Fibroblast of peridontal ligament (primary cell): ENCODE measurements at regions not wholly inside any gene's neighbourhood (a gene's known extent, or its start where the extent isn't known, plus 50 kb on each side); places are given as distances from the start of the nearest gene placed in this dataset.
"Not testable (repeated sequence)": the region's sequence is repeated elsewhere in the genome, so short reads cannot be mapped to it uniquely, and the experiment has no call there.

Experiments used
- DNase-seq: peaks from one replicate; pipeline ENCODE4 v3.0.0-alpha.2; 2010; ENCODE audit errors: extremely low read depth

DNA sequence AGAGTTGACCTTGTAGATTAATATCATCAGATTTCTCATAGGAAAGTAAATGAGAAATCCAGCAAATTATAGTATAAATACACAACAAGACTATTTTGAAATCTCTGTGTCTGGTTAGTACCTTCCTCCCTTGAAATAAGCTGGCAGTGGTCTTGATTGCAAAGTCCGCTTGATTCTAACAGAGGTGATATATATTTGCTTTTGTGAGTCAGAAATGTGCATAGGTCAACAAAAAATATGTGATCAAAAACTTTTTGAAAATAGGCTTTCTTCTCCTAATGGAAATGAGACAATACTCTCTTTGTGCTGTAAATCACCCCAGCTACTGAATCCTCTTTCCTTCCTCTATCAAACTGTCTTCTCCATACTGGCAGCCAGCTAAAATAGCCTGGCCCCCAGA, 749.2 kb upstream of the CDH10 start:
- DNase-seq: no peak

DNA sequence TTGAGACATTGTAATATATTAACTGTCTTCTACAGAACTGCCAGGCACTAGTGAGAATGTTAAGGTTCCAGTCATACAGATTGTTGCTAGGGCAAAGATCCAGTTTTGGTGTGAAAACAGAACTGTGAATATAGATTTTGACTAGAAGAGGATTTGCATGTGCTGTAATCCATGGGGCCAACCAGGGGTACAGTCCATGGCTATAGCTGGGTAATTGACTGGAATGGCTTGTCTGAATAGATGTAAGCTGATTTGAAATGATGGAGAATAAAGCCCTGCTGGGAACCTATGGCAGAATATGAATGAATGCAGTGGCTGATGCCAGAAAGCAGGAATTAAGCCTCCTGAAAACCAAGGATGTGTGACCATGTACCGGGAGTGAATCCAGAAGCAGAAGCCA, 748.5 kb upstream of the CDH10 start:
- DNase-seq: no peak

GRCh38 chr5:25387953-25388352, 743.2 kb upstream of the CDH10 start:
- no peak for DNase-seq

GRCh38 chr5:25362799-25363198, 718.0 kb upstream of the CDH10 start:
- no peak for DNase-seq

DNA sequence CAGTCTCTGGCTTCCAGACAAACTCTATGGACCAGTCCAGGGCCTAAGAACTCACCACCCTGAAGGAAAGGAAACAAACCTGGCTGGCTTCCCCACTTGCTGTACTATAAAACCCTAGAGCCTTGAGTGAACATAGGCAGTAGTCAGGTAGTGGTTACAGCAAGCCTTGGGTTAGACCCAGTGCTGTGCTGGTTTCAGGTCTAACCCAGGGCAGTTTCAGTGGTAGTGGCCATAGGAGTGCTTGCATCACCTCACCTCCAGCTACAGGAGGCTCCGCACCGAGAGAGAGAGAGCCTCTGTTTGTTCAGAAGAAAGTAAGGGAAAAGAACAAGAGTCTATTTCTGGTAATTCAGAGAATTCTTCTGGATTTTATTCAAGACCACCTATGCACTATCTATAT, 714.1 kb upstream of the CDH10 start:
- no peak for DNase-seq

- no peak for DNase-seq
Observed at GRCh38 chr5:25357605-25358004, 712.8 kb upstream of the CDH10 start.

- DNase-seq: no peak
Observed at GRCh38 chr5:25349746-25350145, 705.0 kb upstream of the CDH10 start.

DNA sequence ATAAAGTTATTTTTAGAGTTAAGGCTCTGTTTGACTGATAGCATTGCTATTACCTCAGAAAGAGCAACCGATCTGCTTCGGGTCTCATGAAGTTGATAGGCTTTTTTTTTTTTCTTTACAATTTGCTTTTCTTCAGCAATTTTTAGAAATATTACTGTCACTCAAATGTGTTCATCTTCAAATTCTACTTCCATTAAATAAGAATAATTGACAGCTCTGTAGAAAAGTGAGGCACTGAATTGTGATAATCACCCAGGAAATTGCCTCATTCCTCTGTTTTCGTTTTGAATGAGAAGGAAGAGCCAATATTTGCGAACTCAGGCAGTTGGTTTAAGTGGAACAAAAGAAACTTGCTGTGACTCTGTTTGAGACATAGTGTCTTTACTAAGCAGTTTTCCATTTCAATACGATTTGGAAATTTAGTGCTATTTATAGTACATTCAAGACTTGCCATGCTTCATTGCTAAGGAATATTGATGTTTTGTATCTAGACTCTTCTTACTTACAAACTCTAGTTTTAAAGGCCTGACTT, 700.5 kb upstream of the CDH10 start:
- no peak for DNase-seq

GRCh38 chr5:25339541-25339940, 694.8 kb upstream of the CDH10 start:
- DNase-seq: no peak

- DNase-seq: no peak
Observed at GRCh38 chr5:25334350-25334749, 689.6 kb upstream of the CDH10 start.

DNA sequence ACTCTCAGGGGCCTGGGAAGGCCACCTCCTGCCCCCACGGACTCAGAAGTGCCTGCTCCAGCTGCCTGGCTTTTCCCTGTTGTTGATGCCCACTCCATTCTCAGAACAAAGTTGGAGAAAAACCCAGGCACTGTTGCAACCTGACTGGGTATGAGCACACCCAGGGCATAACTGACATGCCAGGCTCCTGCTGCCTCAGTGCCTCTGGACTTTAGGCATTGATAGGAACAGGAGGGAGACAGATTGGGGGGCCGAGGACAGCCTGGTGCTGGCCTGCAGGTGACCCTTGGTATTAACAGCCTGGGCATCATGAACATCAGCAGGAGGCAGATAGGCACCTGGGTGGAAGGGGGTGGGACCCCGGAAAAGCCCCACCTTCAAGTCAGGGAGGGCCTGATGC, 685.9 kb upstream of the CDH10 start:
- DNase-seq: no peak

DNA sequence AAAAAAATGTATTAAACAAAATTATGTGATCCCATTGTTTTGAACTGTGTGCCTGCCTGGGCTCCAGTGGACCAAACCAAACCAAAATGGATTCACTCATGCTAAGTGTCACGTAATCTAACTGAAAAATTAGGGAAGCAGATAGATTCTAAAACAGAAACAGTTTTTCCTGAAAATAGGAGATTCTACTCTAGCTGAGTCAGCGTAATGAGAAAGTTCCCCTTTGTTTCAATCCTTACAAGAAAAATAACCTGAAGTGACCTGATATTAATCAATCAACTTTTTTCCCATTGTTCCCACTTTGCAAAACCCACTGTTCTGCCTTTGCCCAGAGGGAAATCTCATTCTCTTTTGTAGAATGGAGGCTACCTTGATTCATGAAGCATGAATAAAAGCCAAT, 682.4 kb upstream of the CDH10 start:
- no peak for DNase-seq

DNA sequence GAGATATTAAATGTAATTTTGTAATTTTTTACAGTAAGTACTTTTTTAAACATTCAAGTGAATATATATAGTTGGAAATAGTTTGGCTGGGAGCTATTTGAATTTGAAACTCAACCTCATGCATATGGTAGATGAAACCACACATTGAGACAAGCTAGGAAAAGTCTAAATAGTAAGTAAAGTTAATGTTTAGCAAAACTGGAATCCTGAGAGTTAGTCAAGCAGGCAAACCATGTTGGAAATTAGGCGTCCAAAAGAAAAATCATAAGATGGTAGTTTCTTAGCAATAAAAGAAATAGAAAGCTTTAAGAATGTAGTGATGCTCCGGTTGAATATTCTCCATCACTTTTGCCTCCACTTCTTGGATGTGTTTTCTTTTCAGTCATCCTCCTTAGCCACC, 657.1 kb upstream of the CDH10 start:
- no peak for DNase-seq

DNA sequence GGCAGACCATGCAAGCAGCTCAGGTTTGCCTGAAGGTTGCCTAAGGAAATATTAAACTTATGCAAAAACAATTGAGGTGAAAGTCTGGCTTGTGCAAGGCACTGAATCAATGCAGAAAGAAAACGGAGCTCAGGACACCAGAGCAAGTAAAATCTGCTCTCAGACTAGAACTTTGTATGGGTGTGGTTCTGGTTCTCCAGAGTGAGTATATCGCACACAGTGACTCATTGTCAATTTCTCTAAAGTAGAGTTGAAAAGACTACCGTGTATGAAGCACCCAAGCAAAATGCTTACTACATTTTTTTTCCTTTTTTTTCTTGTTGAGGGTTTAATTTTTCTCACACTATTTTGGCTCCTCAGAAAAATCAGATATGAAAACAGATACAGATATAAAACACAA, 650.3 kb upstream of the CDH10 start:
- DNase-seq: no peak

GRCh38 chr5:25289766-25290165, 645.0 kb upstream of the CDH10 start:
- not testable (repeated sequence) for DNase-seq

DNA sequence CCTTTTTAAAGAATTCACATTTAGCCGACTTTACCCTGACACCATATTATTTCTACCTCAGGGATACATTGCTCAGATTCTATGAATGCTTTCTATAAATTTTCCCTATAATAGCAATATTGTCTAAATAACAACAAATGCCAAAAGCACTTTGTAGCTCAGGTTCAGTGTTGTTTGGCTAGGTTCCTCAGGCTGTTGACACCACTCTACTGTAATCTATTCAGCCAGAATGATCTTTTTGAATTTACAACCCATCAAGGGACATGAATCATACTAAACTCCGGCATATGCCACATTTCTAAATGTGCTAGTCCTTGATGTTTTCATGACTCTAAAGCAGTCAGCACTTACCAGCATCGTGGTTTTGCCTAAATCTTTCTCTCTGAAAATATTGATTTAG, 641.5 kb upstream of the CDH10 start:
- no peak for DNase-seq

DNA sequence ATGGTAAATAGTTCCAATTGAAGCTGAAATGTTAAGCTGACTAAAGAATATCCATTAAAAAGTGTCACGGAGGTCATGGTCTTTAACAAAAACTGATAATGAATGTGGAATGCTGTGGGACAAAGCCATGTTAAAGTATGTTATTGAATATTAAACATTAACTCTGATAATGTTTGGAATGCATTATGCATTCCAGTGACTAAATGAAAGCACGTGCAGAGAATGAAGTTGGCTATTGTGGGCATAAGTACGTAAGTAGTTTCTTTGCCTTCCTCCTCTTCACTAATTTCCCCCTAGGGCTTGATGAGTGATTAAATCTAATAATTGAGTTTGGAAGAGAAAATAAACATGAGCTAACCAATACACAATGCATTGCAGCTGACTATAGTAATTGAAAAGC, 640.4 kb upstream of the CDH10 start:
- no peak for DNase-seq

- DNase-seq: not testable (repeated sequence)
Observed at GRCh38 chr5:25263507-25263906, 618.7 kb upstream of the CDH10 start.

DNA sequence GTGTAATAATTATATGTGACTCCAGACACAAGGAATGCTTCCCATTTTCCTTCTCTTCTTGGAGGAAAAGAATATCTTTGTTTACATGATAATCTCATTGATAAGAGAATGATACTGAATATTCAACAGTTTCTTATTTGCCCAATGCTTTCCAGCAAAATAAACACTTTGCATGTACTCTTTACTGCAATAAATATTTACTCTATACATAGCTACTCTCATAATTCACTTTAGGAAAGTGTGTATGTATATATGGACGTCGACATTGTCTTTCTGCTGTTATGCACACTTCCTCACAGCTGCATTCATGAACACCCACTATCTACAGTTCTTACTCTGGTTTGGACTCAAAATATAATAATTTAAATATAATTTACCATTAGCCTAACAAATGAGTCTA, 617.4 kb upstream of the CDH10 start:
- DNase-seq: no peak

- DNase-seq: no peak
Observed at GRCh38 chr5:25255128-25255527, 610.4 kb upstream of the CDH10 start.

DNA sequence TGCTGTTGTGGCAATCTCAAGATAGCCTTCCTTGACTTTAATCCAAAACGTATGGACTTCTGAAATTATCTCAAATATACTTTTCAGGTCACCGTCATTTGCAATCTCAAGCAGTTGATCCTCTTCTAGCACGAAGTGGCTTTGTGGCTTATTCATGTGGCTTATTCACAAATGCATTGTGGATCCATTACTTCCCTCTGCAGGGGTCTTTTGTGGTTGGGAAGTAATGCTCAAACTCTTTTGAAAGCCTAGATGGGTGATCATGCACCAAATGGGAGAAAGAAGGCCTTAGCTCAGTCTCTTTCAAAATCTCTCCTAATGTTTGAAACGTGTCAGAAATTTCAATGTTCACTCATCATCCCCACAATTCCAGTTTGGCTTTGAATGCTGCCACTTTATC, 597.2 kb upstream of the CDH10 start:
- DNase-seq: no peak

DNA sequence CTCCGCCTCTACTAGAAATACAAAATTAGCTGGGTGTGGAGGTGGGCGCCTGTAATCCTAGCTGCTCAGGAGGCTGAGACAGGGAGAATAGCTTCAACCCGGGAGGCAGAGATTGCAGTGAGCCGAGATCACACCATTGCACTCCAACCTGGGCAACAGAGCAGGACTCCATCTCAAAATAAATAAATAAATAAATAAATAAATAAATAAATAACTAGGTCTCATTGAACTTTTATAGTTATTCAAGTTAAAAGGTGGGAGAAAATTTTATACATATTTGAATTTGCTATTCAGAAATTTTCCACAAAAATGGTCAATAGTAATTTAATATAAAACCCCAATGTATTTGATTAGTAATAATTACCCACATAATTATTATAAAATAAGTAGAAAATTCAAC, 593.9 kb upstream of the CDH10 start:
- DNase-seq: not testable (repeated sequence)

- DNase-seq: no peak
Observed at GRCh38 chr5:25224316-25224982, 579.7 kb upstream of the CDH10 start.

- not testable (repeated sequence) for DNase-seq
Observed at GRCh38 chr5:25199902-25200301, 555.1 kb upstream of the CDH10 start.
